H1 (cell line): ENCODE measurements at regions not wholly inside any gene's neighbourhood (a gene's known extent, or its start where the extent isn't known, plus 50 kb on each side); places are given as distances from the start of the nearest gene placed in this dataset.

Experiments used
- BRCA1 ChIP-seq: IDR thresholded peaks from 2 replicates; pipeline ENCODE4 v1.6.1; 2012; ENCODE audit warnings: low read depth, low read length, improper control_type of control experiment
- CBX8 ChIP-seq: fragments of 300-800, 300-1000 bp; sonication (generic); IDR thresholded peaks from 2 replicates; pipeline ENCODE4 v1.7.1; 2016; ENCODE audit warnings: low read depth, low read length, borderline replicate concordance
- HDAC6 ChIP-seq: IDR thresholded peaks from one replicate; pipeline ENCODE4 v1.7.1; 2012; ENCODE audit warnings: low read depth, mild to moderate bottlenecking, inconsistent platforms, low read length, moderate library complexity
- POU5F1 ChIP-seq: IDR thresholded peaks from 2 replicates; pipeline ENCODE4 v1.6.1; 2011; ENCODE audit warnings: low read depth, mild to moderate bottlenecking, low read length, moderate library complexity
- SIX5 ChIP-seq: IDR thresholded peaks from 2 replicates; pipeline ENCODE4 v1.6.1; 2011; ENCODE audit warnings: mild to moderate bottlenecking, low read depth, low read length
- USF2 ChIP-seq: IDR thresholded peaks from 2 replicates; pipeline ENCODE4 v1.6.1; 2011; ENCODE audit warnings: low read length, improper control_type of control experiment
- ZNF274 ChIP-seq: IDR thresholded peaks from 2 replicates; pipeline ENCODE4 v1.7.0; 2012; ENCODE audit warnings: low read length, borderline replicate concordance; ENCODE audit errors: extremely low read depth
- TF ChIP-seq, protein P1 (sequence below): fragments of 300-600 bp; sonication (generic); IDR thresholded peaks from 2 replicates; pipeline ENCODE4 v1.7.1; 2012; ENCODE audit warnings: low read length, moderate library complexity, mild to moderate bottlenecking, inconsistent platforms; ENCODE audit not compliant: insufficient replicate concordance

DNA sequence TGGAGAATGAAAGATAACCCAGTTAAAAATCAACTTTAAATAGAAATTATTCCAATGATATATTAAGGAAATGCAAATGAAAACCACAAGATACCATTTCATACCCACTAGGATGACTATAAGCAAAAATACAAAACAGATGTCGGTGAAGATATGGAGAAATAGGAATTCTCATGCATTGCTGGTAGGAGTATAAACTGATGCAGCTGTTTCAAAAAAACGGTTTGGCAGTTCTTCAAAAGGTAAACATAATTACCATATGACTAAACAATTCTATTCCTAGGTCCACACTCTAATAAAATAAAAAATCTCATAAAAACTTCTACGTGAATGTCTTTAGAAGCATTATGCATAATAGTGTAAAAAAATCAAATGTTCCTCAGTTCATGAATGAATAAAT lies 763.3 kb upstream of the BRINP3 start (continued):
- TF ChIP-seq POU5F1 (no peak), CBX8 (no peak), SIX5 (no peak), ZNF274 (no peak), USF2 (no peak), BRCA1 (no peak), HDAC6 (no peak)
- TF ChIP-seq, protein P1, sequence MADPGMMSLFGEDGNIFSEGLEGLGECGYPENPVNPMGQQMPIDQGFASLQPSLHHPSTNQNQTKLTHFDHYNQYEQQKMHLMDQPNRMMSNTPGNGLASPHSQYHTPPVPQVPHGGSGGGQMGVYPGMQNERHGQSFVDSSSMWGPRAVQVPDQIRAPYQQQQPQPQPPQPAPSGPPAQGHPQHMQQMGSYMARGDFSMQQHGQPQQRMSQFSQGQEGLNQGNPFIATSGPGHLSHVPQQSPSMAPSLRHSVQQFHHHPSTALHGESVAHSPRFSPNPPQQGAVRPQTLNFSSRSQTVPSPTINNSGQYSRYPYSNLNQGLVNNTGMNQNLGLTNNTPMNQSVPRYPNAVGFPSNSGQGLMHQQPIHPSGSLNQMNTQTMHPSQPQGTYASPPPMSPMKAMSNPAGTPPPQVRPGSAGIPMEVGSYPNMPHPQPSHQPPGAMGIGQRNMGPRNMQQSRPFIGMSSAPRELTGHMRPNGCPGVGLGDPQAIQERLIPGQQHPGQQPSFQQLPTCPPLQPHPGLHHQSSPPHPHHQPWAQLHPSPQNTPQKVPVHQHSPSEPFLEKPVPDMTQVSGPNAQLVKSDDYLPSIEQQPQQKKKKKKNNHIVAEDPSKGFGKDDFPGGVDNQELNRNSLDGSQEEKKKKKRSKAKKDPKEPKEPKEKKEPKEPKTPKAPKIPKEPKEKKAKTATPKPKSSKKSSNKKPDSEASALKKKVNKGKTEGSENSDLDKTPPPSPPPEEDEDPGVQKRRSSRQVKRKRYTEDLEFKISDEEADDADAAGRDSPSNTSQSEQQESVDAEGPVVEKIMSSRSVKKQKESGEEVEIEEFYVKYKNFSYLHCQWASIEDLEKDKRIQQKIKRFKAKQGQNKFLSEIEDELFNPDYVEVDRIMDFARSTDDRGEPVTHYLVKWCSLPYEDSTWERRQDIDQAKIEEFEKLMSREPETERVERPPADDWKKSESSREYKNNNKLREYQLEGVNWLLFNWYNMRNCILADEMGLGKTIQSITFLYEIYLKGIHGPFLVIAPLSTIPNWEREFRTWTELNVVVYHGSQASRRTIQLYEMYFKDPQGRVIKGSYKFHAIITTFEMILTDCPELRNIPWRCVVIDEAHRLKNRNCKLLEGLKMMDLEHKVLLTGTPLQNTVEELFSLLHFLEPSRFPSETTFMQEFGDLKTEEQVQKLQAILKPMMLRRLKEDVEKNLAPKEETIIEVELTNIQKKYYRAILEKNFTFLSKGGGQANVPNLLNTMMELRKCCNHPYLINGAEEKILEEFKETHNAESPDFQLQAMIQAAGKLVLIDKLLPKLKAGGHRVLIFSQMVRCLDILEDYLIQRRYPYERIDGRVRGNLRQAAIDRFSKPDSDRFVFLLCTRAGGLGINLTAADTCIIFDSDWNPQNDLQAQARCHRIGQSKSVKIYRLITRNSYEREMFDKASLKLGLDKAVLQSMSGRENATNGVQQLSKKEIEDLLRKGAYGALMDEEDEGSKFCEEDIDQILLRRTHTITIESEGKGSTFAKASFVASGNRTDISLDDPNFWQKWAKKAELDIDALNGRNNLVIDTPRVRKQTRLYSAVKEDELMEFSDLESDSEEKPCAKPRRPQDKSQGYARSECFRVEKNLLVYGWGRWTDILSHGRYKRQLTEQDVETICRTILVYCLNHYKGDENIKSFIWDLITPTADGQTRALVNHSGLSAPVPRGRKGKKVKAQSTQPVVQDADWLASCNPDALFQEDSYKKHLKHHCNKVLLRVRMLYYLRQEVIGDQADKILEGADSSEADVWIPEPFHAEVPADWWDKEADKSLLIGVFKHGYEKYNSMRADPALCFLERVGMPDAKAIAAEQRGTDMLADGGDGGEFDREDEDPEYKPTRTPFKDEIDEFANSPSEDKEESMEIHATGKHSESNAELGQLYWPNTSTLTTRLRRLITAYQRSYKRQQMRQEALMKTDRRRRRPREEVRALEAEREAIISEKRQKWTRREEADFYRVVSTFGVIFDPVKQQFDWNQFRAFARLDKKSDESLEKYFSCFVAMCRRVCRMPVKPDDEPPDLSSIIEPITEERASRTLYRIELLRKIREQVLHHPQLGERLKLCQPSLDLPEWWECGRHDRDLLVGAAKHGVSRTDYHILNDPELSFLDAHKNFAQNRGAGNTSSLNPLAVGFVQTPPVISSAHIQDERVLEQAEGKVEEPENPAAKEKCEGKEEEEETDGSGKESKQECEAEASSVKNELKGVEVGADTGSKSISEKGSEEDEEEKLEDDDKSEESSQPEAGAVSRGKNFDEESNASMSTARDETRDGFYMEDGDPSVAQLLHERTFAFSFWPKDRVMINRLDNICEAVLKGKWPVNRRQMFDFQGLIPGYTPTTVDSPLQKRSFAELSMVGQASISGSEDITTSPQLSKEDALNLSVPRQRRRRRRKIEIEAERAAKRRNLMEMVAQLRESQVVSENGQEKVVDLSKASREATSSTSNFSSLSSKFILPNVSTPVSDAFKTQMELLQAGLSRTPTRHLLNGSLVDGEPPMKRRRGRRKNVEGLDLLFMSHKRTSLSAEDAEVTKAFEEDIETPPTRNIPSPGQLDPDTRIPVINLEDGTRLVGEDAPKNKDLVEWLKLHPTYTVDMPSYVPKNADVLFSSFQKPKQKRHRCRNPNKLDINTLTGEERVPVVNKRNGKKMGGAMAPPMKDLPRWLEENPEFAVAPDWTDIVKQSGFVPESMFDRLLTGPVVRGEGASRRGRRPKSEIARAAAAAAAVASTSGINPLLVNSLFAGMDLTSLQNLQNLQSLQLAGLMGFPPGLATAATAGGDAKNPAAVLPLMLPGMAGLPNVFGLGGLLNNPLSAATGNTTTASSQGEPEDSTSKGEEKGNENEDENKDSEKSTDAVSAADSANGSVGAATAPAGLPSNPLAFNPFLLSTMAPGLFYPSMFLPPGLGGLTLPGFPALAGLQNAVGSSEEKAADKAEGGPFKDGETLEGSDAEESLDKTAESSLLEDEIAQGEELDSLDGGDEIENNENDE: no peak
